Vagina (tissue), 2 donors: ENCODE measurements at regions not wholly inside any gene's neighbourhood (a gene's known extent, or its start where the extent isn't known, plus 50 kb on each side); places are given as distances from the start of the nearest gene placed in this dataset.

Experiments
- CTCF ChIP-seq, 3 experiments: fragments of 450-650 bp in 2 of 3; fragments of 200-600 bp in 1 of 3; sonication (generic) in 1 of 3; IDR thresholded peaks; one replicate each; pipeline ENCODE4 v1.5.1; 2017 to 2019; ENCODE audit warnings: antibody characterized with exemption in 3 of 3, mild to moderate bottlenecking in 2 of 3, moderate library complexity in 2 of 3
- POLR2A ChIP-seq, 2 donors: fragments of 450-650 bp; IDR thresholded peaks; one replicate each; pipeline ENCODE4 v1.6.1; 2017; ENCODE audit warnings: antibody characterized with exemption in 2 of 2, mild to moderate bottlenecking in 2 of 2, moderate library complexity in 2 of 2
- POLR2AphosphoS5 ChIP-seq, 2 donors: sonication (generic); formaldehyde crosslinking; IDR thresholded peaks; one replicate each; pipeline ENCODE4 v1.9.0; 2017; ENCODE audit warnings: antibody characterized with exemption in 2 of 2, mild to moderate bottlenecking in 2 of 2, low read depth in 1 of 2; ENCODE audit not compliant: insufficient read depth in 1 of 2

GRCh38 chr7:86942081-86942480 lies 117.4 kb downstream of the ELAPOR2 start:
- TF ChIP-seq CTCF (IDR thresholded peaks at IDR 0.05) (no peak), POLR2A (IDR thresholded peaks at IDR 0.05) (no peak), POLR2AphosphoS5 (IDR thresholded peaks at IDR 0.05; ENCODE audit: insufficient read depth in 1 of 2, low read depth in 1 of 2) (no peak)
